GM12864 (cell line): ENCODE measurements at regions not wholly inside any gene's neighbourhood (a gene's known extent, or its start where the extent isn't known, plus 50 kb on each side); places are given as distances from the start of the nearest gene placed in this dataset.

ENCODE experiments used
- DNase-seq: peaks from one replicate; pipeline ENCODE4 v3.0.0-alpha.2; 2011; ENCODE audit warnings: low read depth
- H3K4me3 ChIP-seq: 2 replicates; pipeline ENCODE4 v1.5.1; 2011; ENCODE audit warnings: mild to moderate bottlenecking, low read depth, low read length, control low read depth
- CTCF ChIP-seq: IDR thresholded peaks from 2 replicates; pipeline ENCODE4 v1.5.1; 2011; ENCODE audit warnings: low read depth, mild to moderate bottlenecking, moderate library complexity, low read length, control low read depth, inconsistent platforms; ENCODE audit errors: missing control alignments

- TF ChIP-seq CTCF, result no peak
- H3K4me3 ChIP-seq, result no peak overlapping the region
- no peak for DNase-seq
These were observed 190.9 kb downstream of the VCY1B start for GRCh38 chrY:14246948-14247347.

DNA sequence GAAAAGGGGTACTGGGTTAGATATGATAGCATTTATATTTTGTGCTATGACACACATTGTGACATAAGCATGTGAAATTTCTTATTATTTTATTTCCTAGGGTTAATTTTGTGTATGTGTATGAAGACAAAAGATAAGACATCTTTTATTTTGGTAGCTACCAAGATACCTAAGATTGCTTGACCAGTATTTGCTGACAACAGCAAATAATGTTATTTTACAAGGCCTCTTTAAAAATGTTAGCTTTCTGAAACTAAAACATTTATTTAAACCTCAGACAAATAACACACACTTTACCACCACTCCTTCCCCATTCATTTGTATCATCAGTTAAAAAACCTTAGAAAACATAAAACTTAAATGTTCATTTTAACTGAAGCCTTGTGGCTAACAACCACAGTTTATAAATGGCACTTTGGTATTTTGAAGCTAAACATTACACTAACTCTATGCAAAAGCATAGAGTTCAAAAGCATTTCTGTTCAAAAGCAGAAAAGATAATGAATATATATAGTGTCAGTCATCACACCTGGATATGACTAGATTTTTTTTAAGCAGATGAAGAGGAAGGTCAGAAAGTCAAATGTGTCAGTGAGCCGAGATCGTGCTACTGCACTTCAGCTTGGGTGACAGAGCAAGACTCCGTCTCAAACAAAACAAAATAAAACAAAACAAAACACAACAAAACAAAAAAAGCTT is 193.0 kb downstream of the VCY1B start:
- no peak overlapping the region for H3K4me3 ChIP-seq
- no peak for DNase-seq
- no peak for TF ChIP-seq CTCF

DNA sequence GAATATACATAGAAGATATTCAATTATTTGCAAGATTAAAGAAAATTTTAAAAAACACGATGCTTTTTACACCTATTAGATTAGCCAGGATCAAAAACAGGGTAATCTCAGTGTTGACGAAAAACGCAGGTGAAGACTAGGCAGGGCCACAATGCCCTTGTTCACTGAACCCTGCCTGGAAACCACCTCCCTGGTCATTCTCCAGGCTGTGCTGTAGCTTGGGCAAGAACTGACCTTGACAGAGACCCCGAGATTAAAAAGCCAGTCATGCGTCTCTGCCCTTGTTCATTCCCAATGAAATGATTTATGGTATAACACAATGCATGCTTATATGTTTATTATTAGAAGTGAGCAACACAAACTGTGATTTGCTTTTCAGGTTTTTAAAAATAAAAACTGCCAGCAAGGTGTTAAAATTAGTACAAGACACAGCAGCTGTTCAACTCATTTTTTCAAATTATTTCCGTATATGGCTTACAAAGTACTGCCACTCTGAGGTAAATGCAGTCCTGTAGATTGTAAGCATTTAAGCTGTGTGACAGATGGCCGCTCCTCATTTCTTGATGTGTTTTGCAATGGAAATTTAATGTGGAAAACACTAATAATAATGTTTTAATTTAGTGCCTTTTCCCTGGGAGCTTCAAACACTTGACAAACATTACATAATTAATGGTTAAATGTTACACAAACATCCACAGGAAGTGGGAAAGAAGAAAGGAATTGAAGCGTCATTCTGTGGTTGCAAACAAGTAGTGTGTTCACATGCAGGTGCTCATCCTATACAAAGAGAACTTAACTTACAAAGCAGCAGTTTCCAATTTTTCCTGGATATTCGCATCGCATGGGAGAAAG is 200.2 kb downstream of the VCY1B start:
- no peak for DNase-seq
- H3K4me3 ChIP-seq, result no peak overlapping the region
- no peak for TF ChIP-seq CTCF

DNA sequence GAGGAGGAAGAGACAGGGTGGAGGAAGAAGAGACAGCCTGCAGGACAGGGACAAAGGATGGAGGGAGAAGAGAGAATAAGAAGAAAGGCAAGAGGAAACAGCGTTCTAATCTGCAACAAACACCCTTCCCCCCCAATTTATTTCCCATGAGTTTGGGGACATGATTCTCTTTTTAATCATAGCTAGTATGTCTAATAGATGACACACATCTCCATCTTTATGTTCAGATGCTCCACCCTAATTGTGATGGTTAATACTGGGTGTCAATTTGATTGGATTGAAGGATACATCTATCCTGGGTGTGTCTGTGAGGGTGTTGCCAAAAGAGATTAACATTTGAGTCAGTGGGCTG is 200.8 kb downstream of the VCY1B start:
- no peak for TF ChIP-seq CTCF
- no peak overlapping the region for H3K4me3 ChIP-seq
- no peak for DNase-seq

GRCh38 chrY:14277029-14277428 is 221.0 kb downstream of the VCY1B start:
- TF ChIP-seq CTCF, result no peak
- DNase-seq, result no peak
- no peak overlapping the region for H3K4me3 ChIP-seq

- no peak for TF ChIP-seq CTCF
- H3K4me3 ChIP-seq, result no peak overlapping the region
- DNase-seq, result no peak
These were observed 233.5 kb upstream of the NLGN4Y start for GRCh38 chrY:14290656-14291375.
